OCI-M2 (cell line): ENCODE measurements at regions not wholly inside any gene's neighbourhood (a gene's known extent, or its start where the extent isn't known, plus 50 kb on each side); places are given as distances from the start of the nearest gene placed in this dataset.

ENCODE experiments used
- DNase-seq: peaks from one replicate; lab custom pipeline; 2025; ENCODE audit not compliant: unreplicated experiment; lab: John Stamatoyannopoulos, UW

DNA sequence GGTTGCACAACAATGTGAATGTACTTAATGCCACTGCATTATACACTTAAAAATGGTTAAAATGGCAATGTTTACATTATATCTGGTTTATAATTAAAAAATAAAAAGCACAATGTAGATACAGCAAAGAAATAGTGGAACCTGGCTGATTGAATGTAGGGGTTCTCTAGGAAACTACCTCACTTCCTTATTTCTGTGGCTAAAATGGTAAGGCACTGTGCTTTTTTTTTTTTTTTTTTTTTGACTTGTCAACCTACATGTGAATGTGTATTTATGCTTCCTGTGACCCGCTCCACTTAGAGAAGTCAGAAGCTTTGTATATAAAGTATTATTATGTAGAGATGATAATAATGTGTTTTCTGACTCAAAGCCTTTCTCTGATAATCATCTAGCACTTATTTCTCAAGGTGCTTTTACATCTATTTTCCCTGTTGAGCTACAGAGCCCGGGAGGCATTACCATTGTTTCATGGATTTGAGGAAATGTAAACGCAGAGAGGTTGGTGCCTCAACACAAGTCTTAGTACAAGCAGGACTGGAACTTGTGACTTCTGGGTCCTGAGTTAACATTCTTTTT is 55.0 kb downstream of the SOX4 start:
- DNase-seq: no peak

DNA sequence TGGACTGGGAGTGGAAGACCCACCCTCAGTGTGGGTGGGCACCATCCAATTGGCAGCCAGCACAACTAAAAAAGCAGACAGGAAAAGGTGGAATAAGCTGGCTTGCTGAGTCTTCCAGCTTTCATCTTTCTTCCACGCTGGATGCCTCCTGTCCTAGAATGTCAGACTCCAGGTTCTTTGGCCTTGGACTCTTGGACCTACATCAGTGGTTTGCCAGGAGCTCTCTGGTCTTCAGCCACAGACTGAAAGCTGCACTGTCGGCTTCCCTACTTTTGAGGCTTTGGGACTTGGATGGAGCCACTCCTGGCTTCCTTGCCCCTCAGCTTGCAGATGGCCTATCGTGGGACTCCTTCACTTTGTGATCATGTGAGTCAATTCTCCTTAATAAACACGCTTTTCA is 59.8 kb downstream of the SOX4 start:
- no peak for DNase-seq

GRCh38 chr6:21653905-21654304 is 60.4 kb downstream of the SOX4 start:
- no peak for DNase-seq

DNA sequence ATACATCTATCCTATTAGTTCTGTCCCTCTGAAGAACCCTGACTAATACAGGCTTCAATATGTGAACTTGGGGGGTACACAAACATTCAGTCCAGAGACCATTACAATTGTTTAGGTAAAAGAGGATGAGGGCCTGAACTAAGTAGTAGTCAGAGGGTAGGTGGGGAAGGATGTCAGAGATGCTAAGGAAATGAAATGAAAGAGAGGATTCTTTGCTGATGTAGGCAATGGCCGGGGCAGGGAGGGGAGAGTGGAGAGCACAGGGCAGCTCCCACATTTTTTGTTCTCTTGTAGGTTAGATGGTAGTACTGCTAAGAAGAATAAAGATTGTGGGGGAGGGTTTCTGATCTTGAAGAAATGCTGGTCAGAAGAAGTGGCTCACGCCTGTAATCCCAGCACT is 60.8 kb downstream of the SOX4 start:
- DNase-seq: no peak

GRCh38 chr6:21663966-21664313 is 70.4 kb downstream of the SOX4 start:
- DNase-seq: no peak

DNA sequence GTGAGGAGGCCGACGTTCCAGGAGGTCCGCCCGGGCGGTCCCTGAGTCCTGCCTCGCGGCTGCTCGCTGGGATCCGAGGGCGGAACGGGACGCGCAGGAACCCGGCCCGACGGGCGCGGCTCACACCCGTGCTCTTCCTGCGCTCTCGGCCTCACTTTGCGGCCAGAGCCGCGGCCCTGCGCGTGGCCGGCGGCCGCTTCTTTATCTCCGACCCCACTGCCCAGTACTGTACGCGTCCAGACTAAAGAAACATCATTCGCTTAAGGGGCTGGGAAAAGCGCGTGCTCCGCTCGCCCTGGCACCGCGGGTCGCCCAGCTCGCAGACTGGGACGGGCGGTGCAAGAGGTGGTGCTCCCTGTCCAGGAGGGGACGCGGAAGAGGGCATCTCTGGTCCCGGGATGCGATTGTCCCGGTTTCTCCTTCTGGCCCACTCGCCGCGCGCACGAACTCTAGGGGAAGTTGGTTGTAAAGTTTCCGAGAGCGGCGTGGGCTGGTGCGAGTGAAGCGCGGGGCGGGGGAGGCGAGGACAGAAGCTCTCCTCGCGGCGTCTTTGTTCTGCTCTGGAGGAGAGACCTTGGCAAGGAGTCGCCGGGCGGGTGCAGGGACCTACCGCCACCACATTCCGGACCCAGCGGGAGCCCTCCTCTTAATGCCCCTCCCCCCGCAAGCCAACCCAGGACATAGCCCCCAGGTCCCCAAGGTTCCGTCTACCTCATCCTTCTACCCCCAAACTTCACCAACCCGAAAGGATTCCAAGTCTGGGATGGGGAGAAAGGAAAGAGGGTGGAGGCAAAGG is 71.0 kb downstream of the SOX4 start:
- no peak for DNase-seq

GRCh38 chr6:21665110-21665391 is 71.5 kb downstream of the SOX4 start:
- no peak for DNase-seq

- no peak for DNase-seq
Measured at GRCh38 chr6:21665392-21666200, 72.0 kb downstream of the SOX4 start.

- no peak for DNase-seq
Measured at GRCh38 chr6:21666201-21666691, 72.7 kb downstream of the SOX4 start.

- DNase-seq: no peak
Measured at GRCh38 chr6:21666853-21667681, 73.5 kb downstream of the SOX4 start.

GRCh38 chr6:21668795-21669194 is 75.2 kb downstream of the SOX4 start:
- no peak for DNase-seq

- DNase-seq: no peak
Measured at GRCh38 chr6:21676769-21677168, 83.2 kb downstream of the SOX4 start.

GRCh38 chr6:21678990-21679389 is 85.4 kb downstream of the SOX4 start:
- no peak for DNase-seq

DNA sequence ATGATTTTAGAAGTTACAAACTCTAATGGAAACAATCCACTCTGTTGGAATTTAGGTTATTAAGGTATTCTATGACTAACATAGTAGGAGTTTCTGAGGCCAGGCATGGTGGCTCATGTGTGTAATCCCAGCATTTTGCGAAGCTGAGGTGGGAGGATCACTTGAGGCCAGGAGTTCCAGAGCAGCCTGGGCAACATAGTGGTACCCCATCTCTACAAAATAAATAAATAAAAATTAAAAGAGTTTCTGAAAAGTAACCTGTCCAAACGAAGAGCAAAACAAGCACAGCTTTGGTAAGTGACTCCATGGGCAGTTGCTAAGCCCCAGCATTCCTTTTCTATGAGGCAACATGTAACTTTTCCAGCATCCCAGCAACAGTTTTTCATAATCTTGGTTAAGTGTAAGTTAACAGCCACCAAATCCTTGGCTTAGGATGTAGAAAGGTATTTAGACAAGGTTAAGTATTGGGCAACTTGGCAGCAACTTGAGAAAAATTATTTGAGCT is 86.3 kb downstream of the SOX4 start:
- DNase-seq: no peak

GRCh38 chr6:21680611-21681010 is 87.1 kb downstream of the SOX4 start:
- DNase-seq: no peak

GRCh38 chr6:21690489-21690888 is 96.9 kb downstream of the SOX4 start:
- DNase-seq: no peak

DNA sequence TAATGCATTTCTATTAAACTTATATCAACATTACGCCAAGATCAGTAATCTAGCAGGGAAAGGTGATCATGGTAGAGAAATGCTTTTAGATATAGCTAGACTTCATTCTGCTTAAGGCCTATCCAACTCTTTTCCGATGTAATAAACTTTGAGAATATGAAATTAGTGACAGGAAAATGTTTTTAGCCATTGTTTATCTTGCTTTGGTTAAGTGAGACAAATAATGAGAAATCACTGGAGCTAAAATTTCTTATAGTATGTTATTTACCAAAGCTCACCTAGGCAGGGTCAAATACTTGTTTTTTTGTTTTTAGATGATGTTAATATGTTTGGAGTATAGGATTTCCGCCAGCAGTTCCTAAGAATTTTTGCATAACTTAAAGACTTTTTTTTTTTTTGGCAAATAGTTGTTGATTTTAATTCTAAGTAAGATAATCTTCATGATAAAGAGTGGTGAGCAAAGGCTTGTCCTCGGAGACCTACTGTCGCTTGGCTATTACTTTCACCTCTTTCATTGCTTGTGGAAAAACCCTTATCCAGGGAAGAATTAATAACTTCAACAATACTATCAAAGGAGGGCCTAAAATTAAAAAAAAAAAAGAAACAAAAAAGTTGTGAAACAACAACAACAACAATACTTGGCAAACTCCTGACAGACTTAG is 98.3 kb downstream of the SOX4 start:
- no peak for DNase-seq

- no peak for DNase-seq
Measured at GRCh38 chr6:21692721-21693120, 99.2 kb downstream of the SOX4 start.

GRCh38 chr6:21694168-21694567 is 100.6 kb downstream of the SOX4 start:
- no peak for DNase-seq

- no peak for DNase-seq
Measured at GRCh38 chr6:21707524-21708319, 114.2 kb downstream of the SOX4 start.
